OCI-LY3 (cell line): ENCODE measurements at regions not wholly inside any gene's neighbourhood (a gene's known extent, or its start where the extent isn't known, plus 50 kb on each side); places are given as distances from the start of the nearest gene placed in this dataset.

Source experiments
- EZH2phosphoT487 ChIP-seq: fragments of 200-600 bp; shearing (Covaris generic); IDR thresholded peaks from 2 replicates; pipeline ENCODE4 v1.6.1; 2018; ENCODE audit warnings: antibody characterized with exemption, mixed run types, low read depth
- TF ChIP-seq, protein P1 (sequence below): fragments of 200-600, 300-600 bp; sonication (generic); IDR thresholded peaks from 2 replicates; pipeline ENCODE4 v1.5.1; 2014; ENCODE audit warnings: antibody characterized with exemption, low read length, low read depth

- TF ChIP-seq, protein P1, sequence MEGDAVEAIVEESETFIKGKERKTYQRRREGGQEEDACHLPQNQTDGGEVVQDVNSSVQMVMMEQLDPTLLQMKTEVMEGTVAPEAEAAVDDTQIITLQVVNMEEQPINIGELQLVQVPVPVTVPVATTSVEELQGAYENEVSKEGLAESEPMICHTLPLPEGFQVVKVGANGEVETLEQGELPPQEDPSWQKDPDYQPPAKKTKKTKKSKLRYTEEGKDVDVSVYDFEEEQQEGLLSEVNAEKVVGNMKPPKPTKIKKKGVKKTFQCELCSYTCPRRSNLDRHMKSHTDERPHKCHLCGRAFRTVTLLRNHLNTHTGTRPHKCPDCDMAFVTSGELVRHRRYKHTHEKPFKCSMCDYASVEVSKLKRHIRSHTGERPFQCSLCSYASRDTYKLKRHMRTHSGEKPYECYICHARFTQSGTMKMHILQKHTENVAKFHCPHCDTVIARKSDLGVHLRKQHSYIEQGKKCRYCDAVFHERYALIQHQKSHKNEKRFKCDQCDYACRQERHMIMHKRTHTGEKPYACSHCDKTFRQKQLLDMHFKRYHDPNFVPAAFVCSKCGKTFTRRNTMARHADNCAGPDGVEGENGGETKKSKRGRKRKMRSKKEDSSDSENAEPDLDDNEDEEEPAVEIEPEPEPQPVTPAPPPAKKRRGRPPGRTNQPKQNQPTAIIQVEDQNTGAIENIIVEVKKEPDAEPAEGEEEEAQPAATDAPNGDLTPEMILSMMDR, result no peak
- TF ChIP-seq EZH2phosphoT487, result no peak
Observed at GRCh38 chr3:193761969-193762368, 169.0 kb downstream of the OPA1 start.
